CD14-positive monocyte (primary cell): ENCODE measurements at regions not wholly inside any gene's neighbourhood (a gene's known extent, or its start where the extent isn't known, plus 50 kb on each side); places are given as distances from the start of the nearest gene placed in this dataset.

ENCODE experiments used
- DNase-seq, 3 donors: peaks; one replicate each; pipeline ENCODE4 v3.0.0-alpha.2; 2011 to 2022
- H2AFZ ChIP-seq: 2 replicates; pipeline ENCODE4 v1.6.0; 2012; ENCODE audit warnings: mild to moderate bottlenecking, low read depth, low read length, inconsistent platforms; ENCODE audit not compliant: insufficient read depth, poor library complexity, severe bottlenecking
- H3K27ac ChIP-seq, 2 donors: 1 replicate in 1 of 2; 2 replicates in 1 of 2; pipeline ENCODE4 v1.5.1; 2012 to 2013; ENCODE audit warnings: low read length in 2 of 2, control low read depth in 1 of 2, inconsistent platforms in 1 of 2, low read depth in 1 of 2, mild to moderate bottlenecking in 1 of 2
- H3K27me3 ChIP-seq, 2 donors: one replicate each; pipeline versions ENCODE4 v1.6.0 to v1.6.1; 2011 to 2013; ENCODE audit warnings: low read length in 2 of 2; ENCODE audit not compliant: control insufficient read depth in 2 of 2, insufficient read depth in 2 of 2
- H3K36me3 ChIP-seq, 2 donors: replicated peaks in 1 of 2; 1 replicate in 1 of 2; 2 replicates in 1 of 2; pipeline versions ENCODE4 v1.5.1 to v1.6.1; 2012 to 2013; ENCODE audit warnings: low read length in 2 of 2, control low read depth in 1 of 2, inconsistent platforms in 1 of 2, mild to moderate bottlenecking in 1 of 2; ENCODE audit not compliant: insufficient read depth in 2 of 2, control insufficient read depth in 1 of 2
- H3K4me1 ChIP-seq, 2 donors: 1 replicate in 1 of 2; 2 replicates in 1 of 2; pipeline versions ENCODE4 v1.5.1 to v1.6.1; 2012 to 2013; ENCODE audit warnings: low read length in 2 of 2, control low read depth in 1 of 2, inconsistent platforms in 1 of 2, mild to moderate bottlenecking in 1 of 2, moderate library complexity in 1 of 2; ENCODE audit not compliant: insufficient read depth in 2 of 2, control insufficient read depth in 1 of 2
- H3K4me2 ChIP-seq: replicated peaks from 2 replicates; pipeline ENCODE3; 2012; ENCODE audit warnings: low read length, moderate library complexity, mild to moderate bottlenecking; ENCODE audit not compliant: poor library complexity, severe bottlenecking; ENCODE audit errors: extremely low read depth
- H3K4me3 ChIP-seq, 3 experiments: fragments of 200-600 bp in 1 of 3; sonication (generic) in 1 of 3; replicated peaks in 1 of 3; 1 replicate in 2 of 3; 2 replicates in 1 of 3; pipeline ENCODE4 v1.5.1; 2011 to 2013; ENCODE audit warnings: low read length in 3 of 3, mild to moderate bottlenecking in 3 of 3, control low read depth in 2 of 3, low read depth in 2 of 3, inconsistent platforms in 1 of 3, moderate library complexity in 1 of 3
- H3K79me2 ChIP-seq: 2 replicates; pipeline ENCODE4 v1.6.0; 2012; ENCODE audit warnings: mild to moderate bottlenecking, control low read depth, inconsistent platforms, low read length, moderate library complexity; ENCODE audit not compliant: insufficient read depth
- H3K9ac ChIP-seq: 2 replicates; pipeline ENCODE4 v1.6.0; 2017; ENCODE audit warnings: low read length, mild to moderate bottlenecking; ENCODE audit not compliant: insufficient read depth, poor library complexity, severe bottlenecking
- H3K9me3 ChIP-seq, 2 donors: replicated peaks in 1 of 2; 1 replicate in 1 of 2; 2 replicates in 1 of 2; pipeline versions ENCODE4 v1.5.1 to v1.6.1; 2012 to 2013; ENCODE audit warnings: low read length in 2 of 2, control low read depth in 1 of 2; ENCODE audit not compliant: control insufficient read depth in 1 of 2, insufficient read depth in 1 of 2
- H4K20me1 ChIP-seq: 2 replicates; pipeline ENCODE4 v1.6.0; 2012; ENCODE audit warnings: mild to moderate bottlenecking, low read length, control low read depth, moderate library complexity; ENCODE audit not compliant: insufficient read depth
- H3K27ac Mint-ChIP-seq, 7 donors: one replicate each; pipeline ENCODE4 v1.8.0; 2020; ENCODE audit warnings: mild to moderate bottlenecking in 7 of 7, mixed read lengths in 7 of 7, moderate library complexity in 6 of 7, inconsistent platforms in 2 of 7
- H3K27me3 Mint-ChIP-seq, 3 donors: one replicate each; pipeline ENCODE4 v1.8.0; 2021 to 2022; ENCODE audit warnings: low read depth in 3 of 3, mild to moderate bottlenecking in 3 of 3, mixed read lengths in 3 of 3, moderate library complexity in 3 of 3, inconsistent platforms in 1 of 3
- H3K36me3 Mint-ChIP-seq, 2 donors: one replicate each; pipeline ENCODE4 v1.8.0; 2020; ENCODE audit warnings: mixed read lengths in 2 of 2, inconsistent platforms in 1 of 2, mild to moderate bottlenecking in 1 of 2
- H3K4me1 Mint-ChIP-seq: one replicate; pipeline ENCODE4 v1.8.0; 2020; ENCODE audit warnings: mild to moderate bottlenecking, mixed read lengths
- H3K4me3 Mint-ChIP-seq, 2 donors: one replicate each; pipeline ENCODE4 v1.8.0; 2020; ENCODE audit warnings: mild to moderate bottlenecking in 2 of 2, mixed read lengths in 2 of 2, moderate library complexity in 1 of 2
- H3K9me3 Mint-ChIP-seq, 7 donors: one replicate each; pipeline ENCODE4 v1.8.0; 2020 to 2022; ENCODE audit warnings: mixed read lengths in 7 of 7, mild to moderate bottlenecking in 6 of 7, moderate library complexity in 6 of 7, inconsistent platforms in 2 of 7
- WGBS: methylation state at CpG from one replicate; pipeline ENCODE4 v1.1.5; 2013; ENCODE audit warnings: missing lambda C conversion rate; ENCODE audit not compliant: insufficient coverage; 5-methylcytosine and 5-hydroxymethylcytosine counted together
- intact Hi-C, 2 donors: fragments of 100-400 bp; cut with micrococcal nuclease; formaldehyde crosslinking; loops; one replicate each; pipeline versions ENCODE4 v1.15.0 to v1.15.1; 2023
- TF ChIP-seq, protein P1 (sequence below): fragments of 200-600 bp; IDR thresholded peaks from one replicate; pipeline ENCODE4 v1.8.0; 2022; ENCODE audit warnings: antibody characterized with exemption, mild to moderate bottlenecking

DNA sequence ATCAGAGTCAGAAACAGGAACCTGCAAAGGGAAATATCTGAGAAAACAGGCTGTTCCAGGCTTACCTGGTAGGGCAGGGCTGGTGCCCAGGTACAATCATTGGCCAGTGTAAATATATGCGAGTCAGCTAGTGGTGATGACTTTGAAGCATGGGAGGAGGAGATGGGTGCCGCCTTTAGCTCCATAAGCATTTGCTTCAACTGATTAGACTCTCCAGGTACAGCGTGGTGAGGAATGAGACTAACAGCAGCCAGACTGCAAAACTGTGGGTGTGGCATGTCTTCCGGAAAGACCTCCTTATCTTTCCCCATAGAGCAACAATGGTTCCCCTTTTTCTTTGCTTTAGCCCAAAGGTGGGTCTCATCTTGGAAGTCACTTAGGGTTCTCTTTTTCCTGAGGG lies 137.2 kb downstream of the LRIG2 start:
- Histone ChIP-seq H3K4me1 (no peaks in the 10 kb centered on the region), H3K27ac (no peak overlapping the region), H3K79me2 (no peaks in the 10 kb centered on the region), H3K9me3 (peaks cover 0 to 6% of the 10 kb centered on the region in 2 donors), H4K20me1 (no peaks in the 10 kb centered on the region), H3K36me3 (no peaks in the 10 kb centered on the region), H3K27me3 (no peaks in the 10 kb centered on the region), H3K4me3 (no peak overlapping the region), H3K4me2 (no peak overlapping the region), H2AFZ (no peak overlapping the region), H3K9ac (no peak overlapping the region)
- WGBS: 0% methylated on average over 2 of the region's 4 CpGs
- Mint-ChIP-seq H3K4me3 (peak overlapping the region in 1 of 2 donors; percentile 46), H3K36me3 (no peaks in the 10 kb centered on the region), H3K27ac (no peak overlapping the region), H3K9me3 (peaks cover 0 to 7% (median 5%) of the 10 kb centered on the region in 7 donors), H3K4me1 (peaks cover 7% of the 10 kb centered on the region), H3K27me3 (peaks cover 0 to 3% (median 0%) of the 10 kb centered on the region in 3 donors)
- DNase-seq: no peak
- TF ChIP-seq, protein P1, sequence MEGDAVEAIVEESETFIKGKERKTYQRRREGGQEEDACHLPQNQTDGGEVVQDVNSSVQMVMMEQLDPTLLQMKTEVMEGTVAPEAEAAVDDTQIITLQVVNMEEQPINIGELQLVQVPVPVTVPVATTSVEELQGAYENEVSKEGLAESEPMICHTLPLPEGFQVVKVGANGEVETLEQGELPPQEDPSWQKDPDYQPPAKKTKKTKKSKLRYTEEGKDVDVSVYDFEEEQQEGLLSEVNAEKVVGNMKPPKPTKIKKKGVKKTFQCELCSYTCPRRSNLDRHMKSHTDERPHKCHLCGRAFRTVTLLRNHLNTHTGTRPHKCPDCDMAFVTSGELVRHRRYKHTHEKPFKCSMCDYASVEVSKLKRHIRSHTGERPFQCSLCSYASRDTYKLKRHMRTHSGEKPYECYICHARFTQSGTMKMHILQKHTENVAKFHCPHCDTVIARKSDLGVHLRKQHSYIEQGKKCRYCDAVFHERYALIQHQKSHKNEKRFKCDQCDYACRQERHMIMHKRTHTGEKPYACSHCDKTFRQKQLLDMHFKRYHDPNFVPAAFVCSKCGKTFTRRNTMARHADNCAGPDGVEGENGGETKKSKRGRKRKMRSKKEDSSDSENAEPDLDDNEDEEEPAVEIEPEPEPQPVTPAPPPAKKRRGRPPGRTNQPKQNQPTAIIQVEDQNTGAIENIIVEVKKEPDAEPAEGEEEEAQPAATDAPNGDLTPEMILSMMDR: no peak
- intact Hi-C loops: no loop called here

DNA sequence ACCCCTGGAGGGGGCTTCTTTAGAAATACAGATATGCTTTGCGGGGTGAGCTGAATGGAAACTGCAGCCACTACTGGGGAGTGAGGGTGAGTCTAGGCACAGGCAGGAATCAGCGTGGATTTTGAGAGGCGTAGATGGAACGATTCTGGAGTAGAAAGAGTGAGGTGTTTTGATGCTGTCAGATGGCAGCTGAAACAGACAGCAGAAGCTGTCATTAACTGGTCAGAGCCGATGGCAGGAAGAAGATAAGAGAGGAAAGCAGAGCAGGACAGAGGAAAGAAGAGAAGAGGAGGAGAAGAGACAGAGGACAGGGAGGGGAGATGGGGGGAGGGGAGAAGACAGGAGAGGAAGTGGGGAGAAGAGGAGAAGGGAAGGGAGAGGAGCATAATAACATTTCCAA lies 138.5 kb downstream of the LRIG2 start:
- H3K36me3 Mint-ChIP-seq: no peaks in the 10 kb centered on the region
- no peaks in the 10 kb centered on the region for H3K36me3 ChIP-seq
- H3K27ac Mint-ChIP-seq: no peak overlapping the region
- WGBS: 86% methylated on average over 5 of the region's 5 CpGs
- no peak overlapping the region for H3K4me2 ChIP-seq
- peaks cover 0 to 6% of the 10 kb centered on the region in 2 donors for H3K9me3 ChIP-seq
- H3K27me3 Mint-ChIP-seq: peaks cover 0 to 3% (median 2%) of the 10 kb centered on the region in 3 donors
- H3K4me3 Mint-ChIP-seq: no peak overlapping the region
- H3K9me3 Mint-ChIP-seq: peaks cover 2 to 8% (median 5%) of the 10 kb centered on the region in 7 donors
- no peak overlapping the region for H3K4me3 ChIP-seq
- DNase-seq: no peak
- no peak overlapping the region for H3K27ac ChIP-seq
- H4K20me1 ChIP-seq: no peaks in the 10 kb centered on the region
- TF ChIP-seq, protein P1: no peak
- no peak overlapping the region for H3K9ac ChIP-seq
- intact Hi-C loops: no loop called here
- no peaks in the 10 kb centered on the region for H3K27me3 ChIP-seq
- no peaks in the 10 kb centered on the region for H3K4me1 ChIP-seq
- H3K79me2 ChIP-seq: no peaks in the 10 kb centered on the region
- H3K4me1 Mint-ChIP-seq: peaks cover 7% of the 10 kb centered on the region
- H2AFZ ChIP-seq: no peak overlapping the region
